Glutamatergic neuron (in vitro differentiated cells): ENCODE measurements at regions not wholly inside any gene's neighbourhood (a gene's known extent, or its start where the extent isn't known, plus 50 kb on each side); places are given as distances from the start of the nearest gene placed in this dataset.

Source experiments
- DNase-seq: peaks from one replicate; pipeline ENCODE4 v3.0.0; 2022
- H3K27ac Mint-ChIP-seq: one replicate; pipeline ENCODE4 v1.8.0; 2020; ENCODE audit warnings: mild to moderate bottlenecking, mixed read lengths, inconsistent platforms; ENCODE audit not compliant: unreplicated experiment
- H3K27me3 Mint-ChIP-seq: one replicate; pipeline ENCODE4 v1.8.0; 2020; ENCODE audit warnings: mild to moderate bottlenecking, moderate library complexity, mixed read lengths, inconsistent platforms; ENCODE audit not compliant: unreplicated experiment
- H3K36me3 Mint-ChIP-seq: one replicate; pipeline ENCODE4 v1.8.0; 2020; ENCODE audit warnings: mild to moderate bottlenecking, mixed read lengths, inconsistent platforms; ENCODE audit not compliant: unreplicated experiment
- H3K4me1 Mint-ChIP-seq: one replicate; pipeline ENCODE4 v1.8.0; 2020; ENCODE audit warnings: mild to moderate bottlenecking, low read depth, mixed read lengths, inconsistent platforms; ENCODE audit not compliant: unreplicated experiment
- H3K4me3 Mint-ChIP-seq: one replicate; pipeline ENCODE4 v1.8.0; 2020; ENCODE audit warnings: mild to moderate bottlenecking, mixed read lengths, inconsistent platforms; ENCODE audit not compliant: unreplicated experiment
- H3K9me3 Mint-ChIP-seq: one replicate; pipeline ENCODE4 v1.8.0; 2020; ENCODE audit warnings: mild to moderate bottlenecking, moderate library complexity, mixed read lengths, inconsistent platforms; ENCODE audit not compliant: unreplicated experiment
- CTCF ChIP-seq: fragments of 200-600 bp; sonication (generic); IDR thresholded peaks from one replicate; pipeline ENCODE4 v1.5.0; 2021; ENCODE audit not compliant: partially characterized antibody, unreplicated experiment

GRCh38 chr10:44060221-44060620 lies 324.7 kb downstream of the CXCL12 start:
- no peaks in the 10 kb centered on the region for H3K9me3 Mint-ChIP-seq
- peaks cover 10% of the 10 kb centered on the region for H3K27me3 Mint-ChIP-seq
- TF ChIP-seq CTCF: no peak
- DNase-seq: no peak
- H3K4me3 Mint-ChIP-seq: no peak overlapping the region
- H3K36me3 Mint-ChIP-seq: no peaks in the 10 kb centered on the region
- H3K27ac Mint-ChIP-seq: no peak overlapping the region
- H3K4me1 Mint-ChIP-seq: peaks cover 3% of the 10 kb centered on the region

GRCh38 chr10:44058259-44058658 lies 326.6 kb downstream of the CXCL12 start:
- no peak for TF ChIP-seq CTCF
- Mint-ChIP-seq H3K36me3 (no peaks in the 10 kb centered on the region), H3K4me1 (peaks cover 3% of the 10 kb centered on the region), H3K9me3 (peaks cover 2% of the 10 kb centered on the region), H3K27me3 (peaks cover 7% of the 10 kb centered on the region), H3K27ac (no peak overlapping the region), H3K4me3 (no peak overlapping the region)
- DNase-seq: no peak

GRCh38 chr10:44056967-44057805 lies 327.7 kb downstream of the CXCL12 start:
- DNase-seq: no peak
- H3K4me3 Mint-ChIP-seq: no peak overlapping the region
- TF ChIP-seq CTCF: no peak
- peaks cover 2% of the 10 kb centered on the region for H3K9me3 Mint-ChIP-seq
- H3K36me3 Mint-ChIP-seq: no peaks in the 10 kb centered on the region
- peaks cover 3% of the 10 kb centered on the region for H3K4me1 Mint-ChIP-seq
- peaks cover 9% of the 10 kb centered on the region for H3K27me3 Mint-ChIP-seq
- no peak overlapping the region for H3K27ac Mint-ChIP-seq

GRCh38 chr10:44056206-44056605 lies 328.7 kb downstream of the CXCL12 start:
- no peak overlapping the region for H3K27ac Mint-ChIP-seq
- H3K9me3 Mint-ChIP-seq: peaks cover 2% of the 10 kb centered on the region
- H3K27me3 Mint-ChIP-seq: peaks cover 9% of the 10 kb centered on the region
- no peaks in the 10 kb centered on the region for H3K36me3 Mint-ChIP-seq
- peaks cover 3% of the 10 kb centered on the region for H3K4me1 Mint-ChIP-seq
- TF ChIP-seq CTCF: no peak
- H3K4me3 Mint-ChIP-seq: no peak overlapping the region
- DNase-seq: no peak

GRCh38 chr10:44054046-44054445 lies 330.9 kb downstream of the CXCL12 start:
- no peak for TF ChIP-seq CTCF
- no peak overlapping the region for H3K4me3 Mint-ChIP-seq
- H3K36me3 Mint-ChIP-seq: no peaks in the 10 kb centered on the region
- no peak for DNase-seq
- H3K4me1 Mint-ChIP-seq: peaks cover 6% of the 10 kb centered on the region
- H3K9me3 Mint-ChIP-seq: peaks cover 2% of the 10 kb centered on the region
- H3K27me3 Mint-ChIP-seq: peaks cover 2% of the 10 kb centered on the region
- H3K27ac Mint-ChIP-seq: no peak overlapping the region
